H54 (cell line): ENCODE measurements at regions not wholly inside any gene's neighbourhood (a gene's known extent, or its start where the extent isn't known, plus 50 kb on each side); places are given as distances from the start of the nearest gene placed in this dataset.

Experiments used
- DNase-seq: peaks from one replicate; pipeline ENCODE4 v3.0.0; 2011; ENCODE audit warnings: low spot score, mixed read lengths; ENCODE audit not compliant: insufficient read length
- FAIRE-seq: peaks from 3 replicates; lab custom pipeline; 2011; peaks lifted over from hg19 to GRCh38; lab: Jason Lieb, UNC
- POLR2A ChIP-seq: IDR thresholded peaks from 2 replicates; pipeline ENCODE4 v1.6.1; 2011; ENCODE audit warnings: low read depth, mild to moderate bottlenecking, low read length

GRCh38 chr17:52790359-52790955 is 631.9 kb upstream of the CA10 start:
- TF ChIP-seq POLR2A, result no peak
- peak; percentile 86 for FAIRE-seq
- DNase-seq, result no peak

GRCh38 chr17:52789829-52790228 is 631.3 kb upstream of the CA10 start:
- DNase-seq (no peak), FAIRE-seq (no peak)
- no peak for TF ChIP-seq POLR2A

- no peak for TF ChIP-seq POLR2A
- no peak for DNase-seq
- no peak for FAIRE-seq
These were observed 617.7 kb upstream of the CA10 start for GRCh38 chr17:52776234-52776633.

- DNase-seq (no peak), FAIRE-seq (no peak)
- no peak for TF ChIP-seq POLR2A
These were observed 604.3 kb upstream of the CA10 start for GRCh38 chr17:52762794-52763167.

- DNase-seq (no peak), FAIRE-seq (no peak)
- no peak for TF ChIP-seq POLR2A
These were observed 603.8 kb upstream of the CA10 start for GRCh38 chr17:52762147-52762793.

GRCh38 chr17:52759864-52760263 is 601.4 kb upstream of the CA10 start:
- no peak for TF ChIP-seq POLR2A
- DNase-seq (no peak), FAIRE-seq (no peak)

- DNase-seq (no peak), FAIRE-seq (peak; percentile 64)
- TF ChIP-seq POLR2A, result no peak
These were observed 600.0 kb upstream of the CA10 start for GRCh38 chr17:52758481-52758880.

- FAIRE-seq, result peak; percentile 27
- TF ChIP-seq POLR2A, result no peak
These were observed 598.2 kb upstream of the CA10 start for GRCh38 chr17:52756746-52757145.

GRCh38 chr17:52754838-52755237 is 596.3 kb upstream of the CA10 start:
- no peak for TF ChIP-seq POLR2A
- peak; percentile 87 for FAIRE-seq

More at GRCh38 chr17:52756746-52757145, 598.2 kb upstream of the CA10 start:
- DNase-seq, result no peak

GRCh38 chr17:52751051-52751450 is 592.5 kb upstream of the CA10 start:
- DNase-seq (no peak), FAIRE-seq (no peak)
- TF ChIP-seq POLR2A, result no peak

More at GRCh38 chr17:52754838-52755237, 596.3 kb upstream of the CA10 start:
- no peak for DNase-seq

GRCh38 chr17:52744179-52744578 is 585.7 kb upstream of the CA10 start:
- TF ChIP-seq POLR2A, result no peak
- no peak for DNase-seq
- FAIRE-seq, result no peak

- TF ChIP-seq POLR2A, result no peak
- DNase-seq (no peak), FAIRE-seq (no peak)
These were observed 581.5 kb upstream of the CA10 start for GRCh38 chr17:52740006-52740405.

- no peak for DNase-seq
- FAIRE-seq, result peak; percentile 71
- no peak for TF ChIP-seq POLR2A
These were observed 580.3 kb upstream of the CA10 start for GRCh38 chr17:52738791-52739190.

GRCh38 chr17:52737071-52737470 is 578.6 kb upstream of the CA10 start:
- peak; percentile 73 for FAIRE-seq
- no peak for DNase-seq
- TF ChIP-seq POLR2A, result no peak

GRCh38 chr17:52732841-52733240 is 574.3 kb upstream of the CA10 start:
- no peak for TF ChIP-seq POLR2A
- no peak for FAIRE-seq
- DNase-seq, result no peak
